HG02840 (cell line): ENCODE measurements at regions not wholly inside any gene's neighbourhood (a gene's known extent, or its start where the extent isn't known, plus 50 kb on each side); places are given as distances from the start of the nearest gene placed in this dataset.

Experiments used
- ATAC-seq: cut with Tn5 transposase; IDR thresholded peaks from one replicate; pipeline ENCODE4 v1.9.1; 2021; ENCODE audit warnings: mild to moderate bottlenecking, moderate library complexity, moderate number of reproducible peaks; ENCODE audit not compliant: unreplicated experiment, low FRiP score

DNA sequence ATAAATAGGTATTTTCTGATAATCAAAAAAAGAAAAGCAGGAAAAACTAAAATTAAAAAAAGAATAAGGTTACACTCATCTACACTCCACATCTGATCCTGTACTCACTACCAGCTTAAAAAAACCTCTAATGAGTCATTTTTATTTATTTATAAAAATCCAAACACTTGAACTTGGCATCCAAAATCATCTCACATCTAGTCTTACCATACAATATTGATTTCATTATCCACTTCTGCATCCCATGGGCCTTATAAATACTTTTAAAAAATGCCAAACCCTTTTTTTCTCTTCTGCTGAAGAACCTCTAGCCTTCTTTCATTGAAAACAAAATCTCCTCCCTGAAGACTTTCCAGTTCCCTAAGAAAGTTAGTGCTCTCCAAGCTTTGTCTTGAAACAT, 109.7 kb downstream of the TMTC3 start:
- ATAC-seq = no peak

GRCh38 chr12:88253371-88253978, 111.4 kb downstream of the TMTC3 start:
- ATAC-seq = no peak

- no peak for ATAC-seq
These were observed 113.1 kb downstream of the TMTC3 start for GRCh38 chr12:88255224-88255623.

GRCh38 chr12:88255847-88256246, 113.7 kb downstream of the TMTC3 start:
- ATAC-seq = no peak

DNA sequence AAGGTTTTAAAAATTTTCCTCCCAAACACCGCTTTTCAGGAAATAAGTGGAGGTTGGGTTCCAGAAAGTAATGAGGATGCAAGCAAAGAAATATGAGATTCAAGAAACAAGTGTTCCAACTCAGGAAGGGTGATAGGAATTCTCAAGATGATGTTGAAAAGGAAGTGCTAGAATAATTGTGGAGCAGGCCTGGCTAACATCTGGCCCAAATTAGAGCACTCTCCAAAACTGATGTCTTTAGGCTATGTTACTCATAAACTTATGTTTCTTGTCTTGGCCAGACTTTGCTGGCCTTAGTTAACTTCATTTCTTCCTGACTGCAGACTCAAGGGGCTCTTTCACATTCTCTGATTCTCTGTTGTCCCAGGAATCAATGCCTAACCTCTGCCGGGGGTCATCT, 116.3 kb downstream of the TMTC3 start:
- ATAC-seq = no peak

DNA sequence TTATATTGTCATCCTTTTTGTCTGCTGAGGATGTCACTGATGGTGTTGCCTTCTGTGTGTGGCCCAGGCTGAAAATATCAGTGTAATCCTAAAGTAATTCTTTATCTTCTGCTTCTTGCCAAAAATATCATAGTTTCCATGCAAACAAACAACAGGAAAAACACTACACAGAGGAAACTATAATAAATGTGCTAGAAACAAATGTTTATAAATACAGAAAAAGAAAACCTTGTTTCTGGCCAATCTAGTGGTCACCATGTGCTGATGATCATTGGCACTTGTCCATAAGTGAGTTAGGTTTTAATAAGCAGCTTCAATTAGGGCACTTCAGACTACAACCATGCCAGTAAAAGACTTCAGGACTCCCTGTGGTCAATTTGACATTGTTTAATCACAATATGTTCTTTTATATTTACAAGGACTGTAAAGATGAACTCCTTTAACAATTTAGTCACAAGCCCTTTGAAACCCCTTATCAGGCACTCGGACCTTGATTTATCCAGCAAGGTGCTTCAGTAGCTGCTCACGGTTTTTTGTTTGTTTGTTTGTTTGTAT, 124.8 kb downstream of the TMTC3 start:
- ATAC-seq = no peak

DNA sequence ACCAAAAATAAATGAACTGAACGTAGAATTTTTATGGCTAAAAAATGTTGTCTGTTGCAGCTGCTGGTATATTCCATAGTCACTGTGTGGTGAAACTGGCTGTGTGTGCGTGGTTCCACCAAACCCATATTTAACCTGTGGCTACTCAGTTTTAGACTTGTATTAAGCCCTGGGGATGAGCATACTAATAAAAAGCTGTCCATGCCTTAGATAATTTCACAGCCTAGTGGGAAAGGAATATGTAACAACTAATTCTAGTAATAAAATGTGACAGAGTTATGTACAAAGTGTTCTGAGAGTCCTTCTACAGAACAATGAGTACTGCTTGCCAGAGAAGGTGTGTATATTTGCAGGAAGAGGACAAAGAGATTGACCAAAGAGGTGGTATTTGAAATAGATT, 125.5 kb downstream of the TMTC3 start:
- ATAC-seq = no peak

DNA sequence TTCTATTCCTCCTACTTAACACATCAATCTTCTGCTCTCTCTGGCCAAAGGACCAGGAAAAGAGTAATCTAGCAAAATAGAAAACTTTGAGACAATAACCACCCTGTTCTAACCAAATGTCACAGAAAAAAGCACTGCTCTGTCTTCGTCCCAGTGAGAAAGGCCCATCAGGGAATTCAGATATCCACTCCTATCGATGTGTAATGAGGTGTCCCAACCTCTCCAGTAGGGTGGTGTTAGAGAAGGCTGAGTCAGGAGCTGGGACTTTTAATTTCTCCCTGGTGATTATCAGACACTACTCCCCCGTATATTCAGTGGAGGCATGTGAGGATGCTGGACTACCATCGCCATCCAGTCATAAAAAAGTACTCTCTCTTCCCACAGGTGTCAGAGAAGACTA, 130.3 kb downstream of the TMTC3 start:
- ATAC-seq = no peak

- no peak for ATAC-seq
These were observed 131.3 kb downstream of the TMTC3 start for GRCh38 chr12:88273450-88273849.

- ATAC-seq = no peak
These were observed 131.8 kb downstream of the TMTC3 start for GRCh38 chr12:88273875-88274274.

DNA sequence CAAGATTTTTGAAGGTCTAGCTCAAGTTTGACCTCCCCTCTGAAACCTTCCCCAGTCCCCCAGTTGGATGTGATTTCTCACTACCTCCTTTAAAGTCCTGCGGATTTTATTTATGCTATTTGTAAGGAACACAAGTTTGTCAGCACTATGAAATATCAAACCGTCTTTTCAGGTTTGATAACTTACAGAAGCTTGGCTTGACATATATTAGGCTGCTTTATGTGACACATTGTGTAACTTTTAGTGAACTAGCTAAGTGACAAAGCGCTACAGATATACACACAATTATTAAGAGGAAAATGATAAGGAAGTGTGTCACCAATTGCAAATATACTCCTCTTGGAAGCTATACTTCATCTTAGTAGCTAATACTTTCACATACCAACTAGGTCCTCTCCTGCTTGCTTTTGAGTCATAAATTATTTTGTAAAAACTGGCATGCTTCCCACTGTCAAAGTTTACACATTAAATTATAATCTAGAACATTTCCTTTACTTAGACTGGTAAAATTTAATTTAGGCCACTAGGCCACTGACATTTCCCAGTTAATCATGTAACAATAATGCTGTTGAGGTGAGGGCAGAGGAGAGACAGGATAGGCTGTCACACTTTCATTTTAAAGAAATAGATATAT, 149.5 kb downstream of the TMTC3 start:
- ATAC-seq = no peak

DNA sequence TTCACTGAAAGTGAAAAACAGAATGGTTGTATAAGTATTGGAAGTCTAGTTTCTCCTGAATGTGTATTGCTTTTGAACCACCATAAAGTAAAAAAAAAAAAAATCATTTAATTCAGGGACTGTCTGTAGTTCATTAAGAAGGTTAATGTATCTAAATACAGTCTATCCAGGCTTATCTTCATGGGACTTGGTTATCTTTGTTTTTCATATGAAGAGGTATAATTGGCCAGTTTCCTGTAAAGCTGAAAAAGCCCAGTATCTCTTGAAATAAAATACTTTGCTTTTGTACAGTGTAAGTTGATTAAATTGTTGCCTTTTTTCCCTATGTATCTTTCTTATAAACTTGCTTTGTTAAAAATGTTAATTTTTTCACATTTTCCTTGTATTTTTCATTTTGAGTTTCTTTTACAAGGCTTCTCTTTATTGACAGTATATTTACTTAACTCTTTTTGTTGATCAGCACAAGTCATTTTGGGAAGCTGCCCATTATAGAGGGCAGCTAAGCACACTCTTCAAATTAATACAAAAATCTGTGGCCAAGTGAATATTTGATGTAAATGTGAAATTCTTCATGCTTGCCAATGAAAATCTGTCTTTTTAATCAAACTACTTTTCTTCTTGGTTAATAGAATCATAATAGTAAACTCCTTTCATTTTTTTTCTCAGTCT, 156.0 kb downstream of the TMTC3 start:
- ATAC-seq = no peak

DNA sequence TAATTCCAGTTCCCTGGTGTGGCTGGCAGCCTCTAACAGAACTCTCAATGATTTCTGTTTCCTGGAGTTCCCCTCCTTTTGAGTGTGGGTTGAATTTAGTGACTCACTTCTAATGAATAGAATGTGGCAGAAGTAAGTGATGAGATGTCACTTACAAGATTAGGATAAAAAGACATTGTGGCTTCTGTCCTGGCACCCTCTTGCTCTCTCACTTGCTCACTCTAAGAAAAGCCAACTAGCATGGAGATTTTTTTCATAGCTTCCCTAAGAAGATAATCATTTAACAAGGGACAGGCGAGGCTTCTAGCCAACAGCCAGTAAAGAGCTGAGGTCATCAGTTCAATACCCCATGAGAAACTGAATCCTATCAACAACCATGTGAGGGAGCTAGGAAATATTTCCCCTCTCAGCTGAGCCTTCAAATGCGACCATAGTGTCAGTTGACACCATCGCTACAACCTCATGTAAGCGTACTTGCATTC, 156.7 kb downstream of the TMTC3 start:
- no peak for ATAC-seq

- peak; percentile 98 for ATAC-seq
These were observed 157.5 kb downstream of the TMTC3 start for GRCh38 chr12:88299567-88300101.

- ATAC-seq = no peak
These were observed 158.8 kb downstream of the TMTC3 start for GRCh38 chr12:88300931-88301330.

DNA sequence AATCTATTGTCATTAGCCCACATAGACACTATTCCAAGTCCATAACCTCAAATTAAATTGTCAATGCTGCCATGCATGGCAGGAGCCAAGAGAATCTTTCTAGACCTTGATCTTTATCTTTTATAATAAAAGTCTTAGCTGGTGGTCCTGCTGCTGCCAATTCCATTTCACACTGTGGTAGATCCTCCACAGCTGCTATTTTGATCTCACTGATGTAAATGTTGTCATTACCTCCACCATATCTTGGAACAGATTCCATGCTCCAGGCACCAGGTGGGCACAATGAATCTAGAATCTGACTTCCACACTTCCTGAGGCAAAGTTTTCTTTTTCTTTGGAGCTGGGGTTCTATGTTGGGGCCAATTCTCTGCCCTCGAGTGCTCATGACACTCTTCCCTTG, 161.2 kb downstream of the TMTC3 start:
- ATAC-seq = no peak

DNA sequence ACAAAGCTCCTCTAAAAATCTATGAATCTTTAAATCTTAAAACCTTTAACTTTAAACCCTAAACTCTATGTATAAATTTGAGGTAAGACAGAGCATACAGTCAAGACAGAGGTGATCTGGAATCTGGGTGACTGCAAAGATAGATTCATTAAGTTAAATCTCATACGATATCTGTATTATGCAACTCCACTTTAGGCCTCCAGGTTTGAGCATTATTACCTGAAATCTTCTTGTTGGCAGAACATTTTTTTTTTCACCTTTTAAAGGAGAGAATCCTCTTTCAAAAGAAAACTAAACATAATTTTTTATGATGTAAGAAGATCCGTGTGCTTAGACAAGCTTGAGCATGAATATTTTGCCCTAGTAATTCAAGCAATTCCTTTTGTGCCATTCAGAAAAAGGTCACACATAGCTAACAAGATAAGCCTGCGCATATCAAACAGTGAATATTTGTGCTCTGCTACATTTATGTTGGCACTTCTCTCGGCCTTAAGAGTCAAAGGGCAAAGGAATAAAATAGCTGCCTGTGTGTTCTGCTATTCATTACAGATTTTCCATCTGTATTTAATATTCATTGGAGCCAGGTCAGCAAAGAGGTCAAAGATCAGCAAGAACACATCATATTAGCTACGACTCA, 163.3 kb downstream of the TMTC3 start:
- ATAC-seq = no peak

GRCh38 chr12:88306471-88307069, 164.5 kb downstream of the TMTC3 start:
- ATAC-seq = no peak

DNA sequence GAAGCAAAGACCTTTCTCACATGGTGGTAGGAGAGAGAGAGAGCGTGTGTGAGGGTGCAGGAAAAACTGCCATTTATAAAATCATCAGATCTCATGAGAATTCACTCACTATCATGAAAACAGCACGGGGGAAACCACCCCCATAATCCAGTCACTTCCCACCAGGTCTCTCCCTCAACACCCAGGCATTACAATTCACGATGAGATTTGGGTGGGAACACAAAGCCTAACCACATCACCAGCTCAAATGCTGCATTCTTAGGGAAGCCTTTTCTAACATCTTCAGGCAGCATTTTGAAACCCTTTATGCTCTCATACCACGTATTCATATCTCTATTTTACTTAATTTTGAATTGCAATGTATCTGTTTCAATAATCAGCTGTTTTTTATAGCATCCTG, 165.9 kb downstream of the TMTC3 start:
- no peak for ATAC-seq

DNA sequence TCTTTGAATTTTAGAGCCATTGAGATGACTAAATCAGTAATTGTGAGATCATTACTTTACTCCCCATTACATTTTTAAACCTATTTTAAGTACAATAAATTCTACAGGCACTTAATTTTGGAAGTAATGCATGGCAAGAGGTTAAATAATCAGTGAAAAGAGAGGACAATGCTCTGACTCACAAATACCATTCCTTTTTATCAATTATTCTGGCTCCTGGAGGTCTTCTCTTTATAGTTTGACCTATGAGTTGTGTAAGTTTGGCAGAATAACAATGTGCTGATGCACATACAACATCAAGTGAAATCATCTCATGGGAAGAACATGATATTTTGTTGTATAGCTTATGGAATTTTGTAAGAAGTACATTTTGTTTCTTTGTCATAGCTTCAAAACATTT, 166.7 kb downstream of the TMTC3 start:
- ATAC-seq = no peak
